ENCODE measurements at regions not wholly inside any gene's neighbourhood (a gene's known extent, or its start where the extent isn't known, plus 50 kb on each side); places are given as distances from the start of the nearest gene placed in this dataset.

GRCh38 chr12:116352315-116352835 lies 74.9 kb upstream of the MED13L start:
- no peak overlapping the region for H3K4ac ChIP-seq (ENCODE audit: low read depth, low read length)
- Mint-ChIP-seq H3K9me3 (no peaks in the 10 kb centered on the region), H3K27me3 (ENCODE audit: low read depth) (no peaks in the 10 kb centered on the region; the same call in 1 of the 2 replicates), H3K4me3 (no peak overlapping the region), H3K27ac (no peak overlapping the region), H3K36me3 (ENCODE audit: insufficient read depth in 1 of 3, low read depth in 3 of 3) (no peaks in the 10 kb centered on the region), H3K4me1 (peaks cover 10 to 14% of the 10 kb centered on the region in 2 experiments)
- H4K5ac ChIP-seq (ENCODE audit: insufficient read length, low read depth, low read length), result no peak overlapping the region
- no peak overlapping the region for H2BK15ac ChIP-seq (ENCODE audit: low read depth, low read length)
- H4K20me1 ChIP-seq (ENCODE audit: control insufficient read depth, insufficient read depth, insufficient read length), result no peaks in the 10 kb centered on the region
- H3T11ph ChIP-seq (ENCODE audit: low read length), result no peak overlapping the region
- H3K4me1 ChIP-seq (ENCODE audit: insufficient read depth, low read length), result peaks cover under 1% of the 10 kb centered on the region; the same call in 1 of the 2 replicates
- WGBS (ENCODE audit: extremely low coverage, insufficient read length, low lambda C conversion rate), result no CpG with 5 or more reads among the region's 4 CpGs
- H2BK12ac ChIP-seq (ENCODE audit: insufficient read length, low read depth, low read length), result no peak overlapping the region
- H4K91ac ChIP-seq (ENCODE audit: insufficient read length, low read depth, low read length), result no peak overlapping the region
- H3K56ac ChIP-seq (ENCODE audit: insufficient read length, low read depth, low read length), result no peak overlapping the region
- H2BK20ac ChIP-seq (ENCODE audit: low read depth, low read length, poor library complexity, severe bottlenecking), result no peak overlapping the region
- no peak overlapping the region for H2BK120ac ChIP-seq (ENCODE audit: low read depth, low read length, poor library complexity, severe bottlenecking)
- DNase-seq, result no peak
- H3K9me3 ChIP-seq (ENCODE audit: control insufficient read depth, low read depth, low read length), result no peaks in the 10 kb centered on the region
- H3K14ac ChIP-seq (ENCODE audit: insufficient read depth, low read length), result no peak overlapping the region
- no peaks in the 10 kb centered on the region for H3K79me1 ChIP-seq (ENCODE audit: insufficient read depth, low read depth, low read length, poor library complexity, severe bottlenecking)
- H3K4me2 ChIP-seq (ENCODE audit: insufficient read depth, insufficient read length, low read length), result no peak overlapping the region
- no peaks in the 10 kb centered on the region for H3K23me2 ChIP-seq (ENCODE audit: insufficient read length, low read depth, low read length, poor library complexity, severe bottlenecking)
- H3K27ac ChIP-seq (ENCODE audit: insufficient read length, low read depth, low read length), result no peak overlapping the region
- no peaks in the 10 kb centered on the region for H3K27me3 ChIP-seq (ENCODE audit: insufficient read depth, low read length)
- no peak overlapping the region for H2AFZ ChIP-seq (ENCODE audit: low read length)
- H3K9ac ChIP-seq (ENCODE audit: extremely low read depth, insufficient read length, low read length), result no peak overlapping the region
- TF ChIP-seq CTCF (conservative IDR thresholded peaks at IDR 0.05), result no peak
- H3K18ac ChIP-seq (ENCODE audit: insufficient read length, low read depth, low read length), result no peak overlapping the region
- no peak overlapping the region for H4K8ac ChIP-seq (replicated peaks; ENCODE audit: insufficient read length, low read depth, low read length)
- H2BK5ac ChIP-seq (ENCODE audit: insufficient read length, low read length), result no peak overlapping the region
- no peaks in the 10 kb centered on the region for H3K79me2 ChIP-seq (ENCODE audit: insufficient read depth, low read length)
- no peak overlapping the region for H2AK5ac ChIP-seq (ENCODE audit: insufficient read length, low read length)
- H3K23ac ChIP-seq (ENCODE audit: insufficient read length, low read depth, low read length), result no peak overlapping the region
